HG02884 (cell line): ENCODE measurements at regions not wholly inside any gene's neighbourhood (a gene's known extent, or its start where the extent isn't known, plus 50 kb on each side); places are given as distances from the start of the nearest gene placed in this dataset.

Experiments used
- ATAC-seq: cut with Tn5 transposase; IDR thresholded peaks from one replicate; pipeline ENCODE4 v1.9.1; 2021; ENCODE audit warnings: mild to moderate bottlenecking, moderate library complexity; ENCODE audit not compliant: unreplicated experiment

- ATAC-seq, result no peak
Measured at GRCh38 chr7:11895337-11895736, 63.3 kb upstream of the THSD7A start.

- no peak for ATAC-seq
Measured at GRCh38 chr7:11896663-11897062, 64.7 kb upstream of the THSD7A start.

GRCh38 chr7:11899247-11899646 is 67.2 kb upstream of the THSD7A start:
- ATAC-seq, result no peak

GRCh38 chr7:11910253-11910652 is 78.3 kb upstream of the THSD7A start:
- no peak for ATAC-seq

GRCh38 chr7:11911900-11912299 is 79.9 kb upstream of the THSD7A start:
- no peak for ATAC-seq

GRCh38 chr7:11914645-11915044 is 82.6 kb upstream of the THSD7A start:
- no peak for ATAC-seq

GRCh38 chr7:11923376-11923930 is 91.5 kb upstream of the THSD7A start:
- ATAC-seq, result no peak

GRCh38 chr7:11931307-11931706 is 99.3 kb upstream of the THSD7A start:
- no peak for ATAC-seq

GRCh38 chr7:11934796-11935195 is 102.8 kb upstream of the THSD7A start:
- no peak for ATAC-seq

- no peak for ATAC-seq
Measured at GRCh38 chr7:11935905-11936304, 103.9 kb upstream of the THSD7A start.

GRCh38 chr7:11946794-11947193 is 114.8 kb upstream of the THSD7A start:
- ATAC-seq, result no peak

- no peak for ATAC-seq
Measured at GRCh38 chr7:11950281-11950680, 118.3 kb upstream of the THSD7A start.

GRCh38 chr7:11950942-11951341 is 118.9 kb upstream of the THSD7A start:
- ATAC-seq, result no peak

GRCh38 chr7:11951909-11952308 is 119.9 kb upstream of the THSD7A start:
- no peak for ATAC-seq

GRCh38 chr7:11952972-11953371 is 121.0 kb upstream of the THSD7A start:
- no peak for ATAC-seq

- no peak for ATAC-seq
Measured at GRCh38 chr7:11956991-11957390, 125.0 kb upstream of the THSD7A start.

GRCh38 chr7:11957956-11958355 is 126.0 kb upstream of the THSD7A start:
- ATAC-seq, result no peak

GRCh38 chr7:11959121-11959520 is 127.1 kb upstream of the THSD7A start:
- no peak for ATAC-seq

- ATAC-seq, result no peak
Measured at GRCh38 chr7:11960621-11961020, 128.6 kb upstream of the THSD7A start.

GRCh38 chr7:11969643-11970042 is 137.6 kb upstream of the THSD7A start:
- ATAC-seq, result no peak

- no peak for ATAC-seq
Measured at GRCh38 chr7:11970132-11970531, 138.1 kb upstream of the THSD7A start.

GRCh38 chr7:11985376-11985775 is 153.4 kb upstream of the THSD7A start:
- no peak for ATAC-seq

GRCh38 chr7:11985971-11986370 is 154.0 kb upstream of the THSD7A start:
- ATAC-seq, result no peak

GRCh38 chr7:11988186-11988585 is 156.2 kb upstream of the THSD7A start:
- no peak for ATAC-seq
